H1 (cell line): ENCODE measurements at regions not wholly inside any gene's neighbourhood (a gene's known extent, or its start where the extent isn't known, plus 50 kb on each side); places are given as distances from the start of the nearest gene placed in this dataset.

Source experiments
- TF ChIP-seq, protein P1 (sequence below): fragments of 300-600 bp; sonication (generic); IDR thresholded peaks from 2 replicates; pipeline ENCODE4 v1.7.1; 2012; ENCODE audit warnings: low read length, moderate library complexity, mild to moderate bottlenecking, inconsistent platforms; ENCODE audit not compliant: insufficient replicate concordance

DNA sequence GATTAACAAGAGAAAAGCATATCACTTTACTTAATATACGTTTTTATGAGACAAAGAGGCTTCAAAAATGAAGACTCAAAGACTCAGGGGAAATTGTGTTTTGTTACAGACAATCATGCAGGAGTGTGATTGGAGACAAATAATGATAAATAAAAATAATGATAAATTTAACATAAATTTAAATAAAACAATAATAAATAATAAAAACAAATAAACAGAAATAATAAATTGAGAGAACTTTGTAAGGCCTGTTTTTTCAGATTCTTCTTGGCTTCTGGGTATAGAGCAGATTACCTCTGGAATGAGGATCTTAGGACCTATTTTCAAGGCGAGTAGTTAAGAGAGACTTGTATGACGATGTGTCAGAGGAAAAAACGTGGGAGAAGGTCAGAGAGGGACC, 271.4 kb upstream of the POT1 start (continued):
- TF ChIP-seq, protein P1, sequence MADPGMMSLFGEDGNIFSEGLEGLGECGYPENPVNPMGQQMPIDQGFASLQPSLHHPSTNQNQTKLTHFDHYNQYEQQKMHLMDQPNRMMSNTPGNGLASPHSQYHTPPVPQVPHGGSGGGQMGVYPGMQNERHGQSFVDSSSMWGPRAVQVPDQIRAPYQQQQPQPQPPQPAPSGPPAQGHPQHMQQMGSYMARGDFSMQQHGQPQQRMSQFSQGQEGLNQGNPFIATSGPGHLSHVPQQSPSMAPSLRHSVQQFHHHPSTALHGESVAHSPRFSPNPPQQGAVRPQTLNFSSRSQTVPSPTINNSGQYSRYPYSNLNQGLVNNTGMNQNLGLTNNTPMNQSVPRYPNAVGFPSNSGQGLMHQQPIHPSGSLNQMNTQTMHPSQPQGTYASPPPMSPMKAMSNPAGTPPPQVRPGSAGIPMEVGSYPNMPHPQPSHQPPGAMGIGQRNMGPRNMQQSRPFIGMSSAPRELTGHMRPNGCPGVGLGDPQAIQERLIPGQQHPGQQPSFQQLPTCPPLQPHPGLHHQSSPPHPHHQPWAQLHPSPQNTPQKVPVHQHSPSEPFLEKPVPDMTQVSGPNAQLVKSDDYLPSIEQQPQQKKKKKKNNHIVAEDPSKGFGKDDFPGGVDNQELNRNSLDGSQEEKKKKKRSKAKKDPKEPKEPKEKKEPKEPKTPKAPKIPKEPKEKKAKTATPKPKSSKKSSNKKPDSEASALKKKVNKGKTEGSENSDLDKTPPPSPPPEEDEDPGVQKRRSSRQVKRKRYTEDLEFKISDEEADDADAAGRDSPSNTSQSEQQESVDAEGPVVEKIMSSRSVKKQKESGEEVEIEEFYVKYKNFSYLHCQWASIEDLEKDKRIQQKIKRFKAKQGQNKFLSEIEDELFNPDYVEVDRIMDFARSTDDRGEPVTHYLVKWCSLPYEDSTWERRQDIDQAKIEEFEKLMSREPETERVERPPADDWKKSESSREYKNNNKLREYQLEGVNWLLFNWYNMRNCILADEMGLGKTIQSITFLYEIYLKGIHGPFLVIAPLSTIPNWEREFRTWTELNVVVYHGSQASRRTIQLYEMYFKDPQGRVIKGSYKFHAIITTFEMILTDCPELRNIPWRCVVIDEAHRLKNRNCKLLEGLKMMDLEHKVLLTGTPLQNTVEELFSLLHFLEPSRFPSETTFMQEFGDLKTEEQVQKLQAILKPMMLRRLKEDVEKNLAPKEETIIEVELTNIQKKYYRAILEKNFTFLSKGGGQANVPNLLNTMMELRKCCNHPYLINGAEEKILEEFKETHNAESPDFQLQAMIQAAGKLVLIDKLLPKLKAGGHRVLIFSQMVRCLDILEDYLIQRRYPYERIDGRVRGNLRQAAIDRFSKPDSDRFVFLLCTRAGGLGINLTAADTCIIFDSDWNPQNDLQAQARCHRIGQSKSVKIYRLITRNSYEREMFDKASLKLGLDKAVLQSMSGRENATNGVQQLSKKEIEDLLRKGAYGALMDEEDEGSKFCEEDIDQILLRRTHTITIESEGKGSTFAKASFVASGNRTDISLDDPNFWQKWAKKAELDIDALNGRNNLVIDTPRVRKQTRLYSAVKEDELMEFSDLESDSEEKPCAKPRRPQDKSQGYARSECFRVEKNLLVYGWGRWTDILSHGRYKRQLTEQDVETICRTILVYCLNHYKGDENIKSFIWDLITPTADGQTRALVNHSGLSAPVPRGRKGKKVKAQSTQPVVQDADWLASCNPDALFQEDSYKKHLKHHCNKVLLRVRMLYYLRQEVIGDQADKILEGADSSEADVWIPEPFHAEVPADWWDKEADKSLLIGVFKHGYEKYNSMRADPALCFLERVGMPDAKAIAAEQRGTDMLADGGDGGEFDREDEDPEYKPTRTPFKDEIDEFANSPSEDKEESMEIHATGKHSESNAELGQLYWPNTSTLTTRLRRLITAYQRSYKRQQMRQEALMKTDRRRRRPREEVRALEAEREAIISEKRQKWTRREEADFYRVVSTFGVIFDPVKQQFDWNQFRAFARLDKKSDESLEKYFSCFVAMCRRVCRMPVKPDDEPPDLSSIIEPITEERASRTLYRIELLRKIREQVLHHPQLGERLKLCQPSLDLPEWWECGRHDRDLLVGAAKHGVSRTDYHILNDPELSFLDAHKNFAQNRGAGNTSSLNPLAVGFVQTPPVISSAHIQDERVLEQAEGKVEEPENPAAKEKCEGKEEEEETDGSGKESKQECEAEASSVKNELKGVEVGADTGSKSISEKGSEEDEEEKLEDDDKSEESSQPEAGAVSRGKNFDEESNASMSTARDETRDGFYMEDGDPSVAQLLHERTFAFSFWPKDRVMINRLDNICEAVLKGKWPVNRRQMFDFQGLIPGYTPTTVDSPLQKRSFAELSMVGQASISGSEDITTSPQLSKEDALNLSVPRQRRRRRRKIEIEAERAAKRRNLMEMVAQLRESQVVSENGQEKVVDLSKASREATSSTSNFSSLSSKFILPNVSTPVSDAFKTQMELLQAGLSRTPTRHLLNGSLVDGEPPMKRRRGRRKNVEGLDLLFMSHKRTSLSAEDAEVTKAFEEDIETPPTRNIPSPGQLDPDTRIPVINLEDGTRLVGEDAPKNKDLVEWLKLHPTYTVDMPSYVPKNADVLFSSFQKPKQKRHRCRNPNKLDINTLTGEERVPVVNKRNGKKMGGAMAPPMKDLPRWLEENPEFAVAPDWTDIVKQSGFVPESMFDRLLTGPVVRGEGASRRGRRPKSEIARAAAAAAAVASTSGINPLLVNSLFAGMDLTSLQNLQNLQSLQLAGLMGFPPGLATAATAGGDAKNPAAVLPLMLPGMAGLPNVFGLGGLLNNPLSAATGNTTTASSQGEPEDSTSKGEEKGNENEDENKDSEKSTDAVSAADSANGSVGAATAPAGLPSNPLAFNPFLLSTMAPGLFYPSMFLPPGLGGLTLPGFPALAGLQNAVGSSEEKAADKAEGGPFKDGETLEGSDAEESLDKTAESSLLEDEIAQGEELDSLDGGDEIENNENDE, result no peak
